ENCODE measurements at regions not wholly inside any gene's neighbourhood (a gene's known extent, or its start where the extent isn't known, plus 50 kb on each side); places are given as distances from the start of the nearest gene placed in this dataset.

GRCh38 chr2:9095226-9095625, 91.7 kb upstream of the MBOAT2 start:
- TF ChIP-seq POLR2A (IDR thresholded peaks at IDR 0.05) (no peak), CTCF (IDR thresholded peaks at IDR 0.05) (no peak)

Measured in suprapubic skin (tissue), 3 donors.